Mesenteric fat pad (tissue), 1 donor: ENCODE measurements at regions not wholly inside any gene's neighbourhood (a gene's known extent, or its start where the extent isn't known, plus 50 kb on each side); places are given as distances from the start of the nearest gene placed in this dataset.
"Not testable (repeated sequence)": the region's sequence is repeated elsewhere in the genome, so short reads cannot be mapped to it uniquely, and the experiment has no call there.

Experiments used
- DNase-seq: peaks from one replicate; pipeline ENCODE4 v3.0.0-alpha.2; 2020; ENCODE audit warnings: low spot score
- donor health status: DM: yes; HTN: yes; CAD: no.

DNA sequence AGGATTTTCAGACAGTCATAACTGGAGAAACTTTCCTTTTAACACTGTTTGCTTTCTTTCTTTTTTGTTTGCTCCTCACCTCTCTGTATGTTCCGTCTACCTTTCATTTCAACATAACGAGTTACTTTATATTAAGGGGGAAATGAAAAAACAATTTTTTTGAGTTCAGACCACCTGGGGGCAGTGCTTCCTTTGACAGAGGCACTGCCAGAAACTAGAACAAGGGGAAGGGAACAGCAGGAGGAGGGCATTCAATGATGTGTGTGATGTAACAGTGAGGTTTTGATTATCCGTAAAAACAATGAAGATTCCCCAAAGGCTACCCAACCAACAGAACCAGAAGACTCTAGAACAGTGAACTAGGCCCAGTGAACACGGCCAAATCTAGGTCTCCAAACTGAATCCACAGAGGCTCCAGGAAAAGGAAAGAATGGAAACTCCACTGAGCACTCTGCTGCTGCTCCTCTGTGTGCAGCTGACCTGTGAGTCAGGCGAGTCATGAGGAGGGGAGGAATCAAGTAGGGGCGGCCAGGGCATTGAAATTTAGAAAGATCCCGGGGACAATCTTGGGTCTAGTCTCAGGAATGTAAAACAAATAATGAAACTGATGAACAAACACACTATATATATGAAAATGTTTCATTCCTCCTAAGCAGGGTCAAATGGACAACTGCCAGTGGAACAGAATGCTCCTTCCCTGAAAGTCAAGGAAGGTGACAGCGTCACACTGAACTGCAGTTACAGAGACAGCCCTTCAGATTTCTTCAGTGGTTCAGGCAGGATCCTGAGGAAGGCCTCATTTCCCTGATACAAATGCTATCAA is 323.5 kb downstream of the DAD1 start:
- DNase-seq: no peak

DNA sequence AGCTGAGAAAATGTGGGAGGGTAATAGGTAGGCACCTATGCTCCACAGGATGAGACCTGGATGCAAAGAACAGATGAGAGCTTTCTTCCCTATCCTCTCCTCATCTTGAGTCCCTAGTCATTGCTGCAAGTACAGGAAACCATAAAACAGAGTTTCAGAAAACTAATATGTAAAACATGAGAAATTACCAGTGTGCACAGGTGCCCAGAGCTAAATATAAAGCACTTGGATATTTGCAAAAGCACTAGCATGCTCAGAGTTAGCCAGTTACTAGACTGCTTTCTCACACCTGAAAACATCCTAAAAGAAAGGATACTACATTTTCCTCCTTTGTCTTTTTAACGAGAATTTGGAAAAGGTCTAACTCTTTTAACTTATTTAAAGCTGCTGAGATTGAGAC is 324.3 kb downstream of the DAD1 start:
- DNase-seq: no peak

DNA sequence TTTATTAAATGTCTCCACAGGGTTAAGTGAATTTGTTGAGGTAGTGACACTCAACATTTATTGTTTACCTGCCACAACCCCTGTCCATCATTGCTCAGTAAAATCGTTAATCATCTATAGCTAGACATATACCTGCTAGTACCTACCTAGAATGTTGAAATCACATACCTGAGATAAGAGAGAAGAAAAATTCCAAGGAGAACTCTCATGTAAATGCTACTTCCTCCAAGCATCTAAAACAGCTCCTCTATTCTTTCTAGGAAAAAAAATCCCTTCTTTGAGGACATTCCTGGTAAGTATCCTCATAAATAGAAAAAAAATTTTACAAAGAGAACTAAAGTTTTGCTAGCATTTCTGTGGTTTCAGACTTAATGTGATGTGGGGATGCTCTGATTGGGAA is 325.1 kb downstream of the DAD1 start:
- DNase-seq: no peak

DNA sequence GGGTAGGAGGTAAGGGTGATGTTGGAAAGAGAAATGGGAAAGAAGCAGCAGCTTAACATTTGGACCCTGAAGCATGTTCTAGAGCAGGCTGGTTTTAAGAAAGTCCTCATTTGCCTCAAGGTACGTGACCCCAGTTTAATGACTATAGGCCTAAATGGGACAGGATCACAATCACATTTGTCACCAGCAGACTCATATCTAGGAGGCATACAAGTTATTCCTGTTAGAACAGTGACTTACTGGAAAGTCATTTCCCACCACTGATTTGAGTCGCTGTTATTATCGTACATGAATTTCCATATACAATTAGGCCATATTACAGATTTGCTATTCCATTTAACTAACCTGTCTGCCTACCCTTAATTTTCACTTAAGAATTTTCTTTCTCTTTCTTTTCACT is 326.1 kb downstream of the DAD1 start:
- no peak for DNase-seq

DNA sequence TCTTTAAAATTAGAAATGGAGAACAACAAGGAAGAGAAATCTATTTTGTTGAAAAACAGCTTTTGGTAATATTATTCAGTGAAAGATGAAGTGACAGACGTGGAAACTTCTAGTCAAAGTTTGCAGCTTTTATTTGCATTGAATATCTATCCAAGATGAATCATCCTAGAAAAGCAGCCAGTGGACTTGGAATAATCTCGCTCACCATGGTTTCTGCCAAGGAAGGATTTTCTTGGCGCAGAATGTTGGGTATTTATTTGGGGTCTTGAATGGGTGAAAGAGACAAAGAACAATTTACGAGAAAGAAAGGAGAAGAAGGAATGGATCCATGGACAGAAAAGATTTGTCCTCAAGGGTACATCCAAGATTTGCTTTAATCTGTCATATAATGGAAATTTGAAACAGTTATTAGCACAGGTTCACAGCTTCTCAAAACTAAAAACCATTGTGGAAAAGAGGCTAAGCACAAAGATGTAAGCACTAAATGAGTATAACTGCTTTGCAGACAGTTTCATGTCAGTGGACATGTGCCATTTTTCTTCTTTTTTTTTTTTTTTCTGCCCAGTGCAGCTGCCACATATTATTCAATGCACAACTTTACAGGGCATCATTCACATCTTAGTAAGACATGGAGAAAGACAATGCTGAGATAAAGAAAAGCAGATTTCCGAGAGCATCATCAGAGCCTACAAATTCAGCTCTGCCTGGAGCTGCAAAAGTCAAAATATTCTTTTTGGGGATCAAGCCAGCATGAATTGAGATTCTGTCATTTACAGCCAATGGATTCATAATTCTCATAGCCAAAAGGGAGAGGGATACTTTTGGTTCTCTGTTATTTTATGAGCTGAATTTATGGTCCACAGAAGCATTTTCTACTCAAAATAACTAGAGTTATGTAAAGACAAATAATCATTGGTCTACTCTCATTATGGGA is 333.7 kb downstream of the DAD1 start:
- no peak for DNase-seq

DNA sequence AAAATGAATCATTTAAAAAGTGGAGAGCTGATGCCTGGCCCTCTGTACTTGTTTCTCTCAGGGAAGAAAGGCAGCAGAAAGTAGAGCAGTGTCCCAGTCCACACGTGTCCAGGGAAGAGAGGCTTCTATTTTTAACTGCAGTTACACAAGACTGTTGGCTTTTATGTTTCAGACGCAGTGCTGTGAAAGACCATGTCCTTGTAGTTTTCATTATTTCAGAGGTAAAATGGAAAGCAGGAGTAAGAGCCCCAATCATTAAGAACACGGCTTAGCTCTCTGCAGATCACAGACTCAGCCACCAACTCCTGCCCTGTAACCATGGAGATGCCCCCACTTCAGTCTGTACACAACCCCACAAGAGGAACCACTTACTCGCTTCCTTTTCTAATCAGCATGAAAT is 336.3 kb downstream of the DAD1 start:
- no peak for DNase-seq

DNA sequence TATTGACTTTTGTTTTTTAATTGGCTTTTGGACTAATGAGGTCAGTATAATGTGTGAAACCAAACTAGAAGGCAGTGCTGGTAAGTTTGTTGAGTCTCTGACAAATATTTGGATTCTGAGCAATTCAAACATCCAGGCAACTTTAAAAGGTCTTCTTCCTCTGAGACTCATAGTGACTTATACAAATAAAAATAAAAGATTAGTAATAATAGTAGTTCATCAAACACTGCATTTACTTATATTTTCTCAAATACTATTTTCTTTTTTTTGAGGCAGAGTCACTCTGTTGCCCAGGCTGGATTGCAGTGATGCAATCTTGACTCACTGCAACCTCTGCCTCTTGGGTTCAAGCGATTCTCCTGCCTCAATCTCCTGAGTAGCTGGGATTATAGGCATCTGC is 337.9 kb downstream of the DAD1 start:
- no peak for DNase-seq

DNA sequence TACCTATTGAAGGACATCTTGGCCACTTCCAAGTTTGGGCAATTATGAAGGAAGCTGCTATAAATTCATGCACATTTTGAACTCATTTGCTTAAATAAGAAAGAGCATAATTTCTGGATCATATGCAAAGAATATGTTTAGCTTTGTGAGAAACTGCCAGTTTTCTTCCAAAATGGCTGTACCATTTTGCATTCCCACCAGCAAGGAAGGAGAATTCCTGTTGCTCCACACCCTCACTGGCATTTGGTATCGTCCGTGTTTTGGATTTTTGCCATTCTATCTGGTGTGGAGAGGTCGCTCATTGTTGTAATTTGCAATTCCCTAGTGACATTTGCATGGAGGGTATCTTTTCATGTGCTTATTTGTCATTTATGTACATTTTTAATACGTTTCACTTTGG is 339.3 kb downstream of the DAD1 start:
- no peak for DNase-seq

DNA sequence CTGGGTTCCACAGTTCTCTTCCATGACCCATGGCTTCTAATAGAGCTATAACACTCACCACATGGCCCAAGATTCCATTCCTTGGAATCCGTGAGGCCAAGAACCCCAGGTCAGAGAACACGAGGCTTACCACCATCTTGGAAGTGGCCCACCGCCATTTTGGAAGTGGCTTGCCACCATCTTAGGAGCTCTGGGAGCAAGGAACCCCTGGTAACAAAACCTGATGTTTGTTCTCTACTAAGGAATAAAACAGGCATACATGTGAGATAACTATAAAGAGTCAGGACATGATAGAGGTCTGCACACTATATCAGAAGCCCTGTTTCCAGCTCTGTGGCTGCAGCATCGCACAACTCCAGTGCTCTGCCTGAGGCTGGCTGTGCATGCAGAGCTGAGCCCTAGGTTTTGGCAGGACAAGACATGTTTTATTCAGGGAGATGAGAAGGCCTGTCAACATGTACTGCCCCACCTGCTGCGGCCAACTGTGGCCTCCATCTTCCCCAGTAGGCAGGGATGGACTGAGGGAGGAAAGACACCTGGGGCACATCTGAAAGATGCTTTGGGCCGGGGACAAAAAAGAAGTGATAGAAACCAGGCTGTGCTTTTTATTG is 344.9 kb downstream of the DAD1 start:
- no peak for DNase-seq

DNA sequence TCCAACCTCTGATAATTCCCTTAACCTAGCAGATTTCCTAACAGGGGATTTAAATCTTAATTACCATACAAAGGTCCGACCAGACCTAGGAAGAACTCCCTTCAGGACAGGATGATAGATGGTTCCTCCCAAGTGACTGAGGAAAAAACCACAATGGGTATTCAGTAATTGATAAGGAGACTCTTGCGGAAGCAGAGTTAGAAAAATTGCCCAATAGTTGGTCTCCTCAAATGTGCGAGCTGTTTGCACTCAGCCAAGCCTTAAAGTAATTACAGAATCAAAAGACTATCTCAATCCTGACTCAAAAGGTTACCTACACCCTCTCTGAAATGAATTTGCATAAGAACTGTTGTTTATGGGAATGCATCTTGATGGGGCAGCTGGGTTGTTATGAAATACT is 350.7 kb downstream of the DAD1 start:
- not testable (repeated sequence) for DNase-seq

DNA sequence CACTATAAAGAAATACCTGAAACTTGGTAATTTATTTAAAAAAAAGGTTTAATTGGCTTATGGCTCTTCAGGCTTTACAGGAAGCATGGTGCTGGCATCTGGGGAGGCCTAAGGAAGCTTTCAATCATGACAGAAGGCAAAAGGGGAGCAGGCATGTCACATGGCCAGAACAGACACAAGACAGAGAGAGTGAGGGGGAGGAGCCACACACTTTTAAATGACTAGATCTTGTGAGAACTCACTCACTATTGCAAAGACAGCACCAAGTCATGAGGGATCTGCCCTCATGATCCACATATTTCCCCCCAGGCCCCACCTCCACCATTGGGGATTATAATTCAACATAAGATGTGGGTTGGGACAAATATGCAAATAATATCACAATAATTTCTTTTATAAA is 355.6 kb downstream of the DAD1 start:
- DNase-seq: no peak

DNA sequence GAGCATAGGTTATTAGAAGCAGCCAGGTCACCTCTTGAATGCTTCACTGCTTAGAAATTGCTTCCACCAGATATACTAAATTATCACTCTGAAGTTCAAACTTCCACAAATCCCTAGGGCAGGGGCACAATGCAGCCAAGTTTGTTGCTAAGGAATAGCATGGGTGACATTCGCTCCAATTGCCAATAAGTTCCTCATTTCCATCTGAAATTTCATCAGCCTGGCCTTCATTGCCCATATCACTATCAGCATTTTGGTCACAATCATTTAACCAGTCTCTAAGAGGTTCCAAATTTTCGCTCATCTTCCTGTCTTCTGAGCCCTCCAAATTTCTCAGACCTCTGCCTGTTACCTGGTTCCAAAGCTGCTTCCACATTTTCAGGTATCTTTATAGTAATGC is 356.1 kb downstream of the DAD1 start:
- no peak for DNase-seq

DNA sequence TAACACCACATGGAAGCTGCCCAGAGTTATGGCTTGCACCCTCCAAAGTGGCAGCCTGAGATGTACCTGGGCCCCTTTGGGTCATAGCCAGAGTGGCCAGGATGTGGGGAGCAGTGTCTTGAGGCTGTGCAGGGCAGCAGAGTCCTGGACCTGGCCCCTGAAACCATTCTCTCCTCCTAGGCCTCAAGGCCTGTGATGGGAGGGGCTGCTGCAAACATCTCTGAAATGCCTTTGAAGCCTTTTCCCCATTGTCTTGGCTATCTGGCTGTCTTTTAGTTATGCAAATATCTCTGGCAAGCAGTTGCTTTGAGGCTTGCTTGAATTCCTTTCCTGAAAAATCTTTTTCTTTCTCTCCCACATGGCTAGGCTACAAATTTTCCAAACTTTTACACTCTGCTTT is 356.5 kb downstream of the DAD1 start:
- no peak for DNase-seq

DNA sequence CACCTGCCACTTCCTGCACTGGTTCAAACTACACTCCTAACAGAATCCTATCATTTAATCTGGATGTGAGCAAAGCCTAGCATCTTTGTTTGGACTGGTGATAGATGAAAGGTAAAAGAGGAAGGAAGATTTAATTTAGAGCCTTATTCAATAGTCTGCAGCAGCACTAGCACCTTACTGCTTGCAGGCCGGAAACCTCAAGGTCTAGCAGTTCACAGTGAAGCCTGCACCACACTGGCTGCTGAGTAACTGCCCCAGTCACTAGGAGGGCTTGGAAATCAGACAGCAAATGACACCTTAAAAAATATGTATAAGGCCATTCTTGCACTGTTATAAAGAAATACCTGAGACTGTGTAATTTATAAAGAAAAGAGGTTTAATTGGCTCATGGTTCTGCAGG is 358.0 kb downstream of the DAD1 start:
- no peak for DNase-seq

DNA sequence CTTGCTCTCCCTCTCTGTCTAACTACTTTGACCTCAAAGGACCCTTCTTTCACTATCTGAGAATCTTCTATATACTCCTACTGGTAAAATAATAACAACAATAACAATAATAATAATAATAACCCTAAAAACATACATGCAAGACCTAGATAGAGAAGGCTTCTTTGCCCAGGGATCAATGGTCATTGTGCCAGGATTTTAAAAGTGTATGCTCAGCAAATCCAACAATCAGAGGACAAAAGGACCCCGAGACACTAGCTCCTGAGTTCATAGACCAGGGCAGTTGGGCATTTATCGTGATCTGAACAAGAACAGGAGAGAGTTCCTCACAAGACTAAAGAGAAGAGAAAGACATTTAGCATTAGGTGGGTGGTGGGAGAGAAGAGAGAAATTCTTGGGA is 358.5 kb downstream of the DAD1 start:
- no peak for DNase-seq

DNA sequence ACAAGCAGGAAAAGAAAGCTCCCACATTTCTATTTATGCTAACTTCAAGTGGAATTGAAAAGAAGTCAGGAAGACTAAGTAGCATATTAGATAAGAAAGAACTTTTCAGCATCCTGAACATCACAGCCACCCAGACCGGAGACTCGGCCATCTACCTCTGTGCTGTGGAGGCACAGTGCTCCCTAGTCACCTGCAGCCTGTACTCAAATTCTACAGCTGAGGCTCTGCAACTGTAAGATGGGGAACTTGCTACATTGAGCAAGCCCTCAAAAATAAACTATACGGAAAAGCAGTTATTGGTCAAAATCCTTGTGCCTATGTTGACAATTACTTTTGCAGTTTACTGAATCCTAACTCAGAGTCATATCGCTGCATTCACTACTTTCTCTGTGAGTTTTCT is 361.9 kb downstream of the DAD1 start:
- no peak for DNase-seq

DNA sequence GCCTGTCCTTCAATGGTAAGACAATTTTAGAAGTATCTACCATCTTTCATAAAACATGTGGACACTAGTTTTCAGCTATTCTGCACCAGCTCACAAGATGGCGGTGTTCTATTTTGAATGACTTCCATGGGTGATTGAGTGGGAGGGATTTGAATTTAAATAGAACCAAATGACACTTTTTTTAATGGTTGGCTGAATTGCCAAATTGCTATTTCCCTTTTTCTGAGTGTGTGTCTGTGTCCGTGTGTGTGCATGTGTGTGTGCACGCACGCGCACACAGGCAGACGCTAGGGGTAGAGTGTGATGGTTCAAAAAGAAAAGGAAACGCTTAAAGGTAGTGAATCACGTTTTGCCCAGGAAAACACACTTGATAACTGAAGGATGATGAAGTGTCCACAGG is 362.6 kb downstream of the DAD1 start:
- DNase-seq: no peak

DNA sequence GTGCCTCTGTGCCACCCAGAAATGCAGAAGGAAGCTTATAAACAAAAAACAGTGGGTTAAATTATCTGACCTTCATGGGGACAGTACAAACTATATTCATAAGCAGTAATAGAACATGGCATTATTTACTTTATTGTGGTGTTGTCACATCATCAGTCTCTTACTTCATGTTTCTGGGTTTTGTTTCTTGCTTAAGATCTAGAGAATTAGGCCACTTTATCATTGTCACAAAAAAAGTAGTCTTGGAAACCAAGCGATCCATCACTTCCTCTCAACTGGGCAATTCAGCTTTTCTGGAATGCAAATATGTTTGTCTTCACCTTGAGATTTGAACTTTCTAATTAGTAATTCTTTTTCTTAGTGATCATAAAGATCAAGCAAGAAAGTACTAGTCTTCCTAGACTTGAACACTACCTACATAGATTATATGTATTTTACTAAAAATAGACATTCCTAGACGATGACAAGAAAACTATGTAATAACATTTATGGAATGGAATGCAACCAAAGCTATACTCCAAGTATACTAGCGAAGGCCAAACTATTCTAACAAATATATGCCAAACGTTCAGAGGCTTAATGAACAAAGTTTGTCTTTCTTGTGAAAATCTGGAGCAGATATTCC is 363.4 kb downstream of the DAD1 start:
- DNase-seq: no peak

DNA sequence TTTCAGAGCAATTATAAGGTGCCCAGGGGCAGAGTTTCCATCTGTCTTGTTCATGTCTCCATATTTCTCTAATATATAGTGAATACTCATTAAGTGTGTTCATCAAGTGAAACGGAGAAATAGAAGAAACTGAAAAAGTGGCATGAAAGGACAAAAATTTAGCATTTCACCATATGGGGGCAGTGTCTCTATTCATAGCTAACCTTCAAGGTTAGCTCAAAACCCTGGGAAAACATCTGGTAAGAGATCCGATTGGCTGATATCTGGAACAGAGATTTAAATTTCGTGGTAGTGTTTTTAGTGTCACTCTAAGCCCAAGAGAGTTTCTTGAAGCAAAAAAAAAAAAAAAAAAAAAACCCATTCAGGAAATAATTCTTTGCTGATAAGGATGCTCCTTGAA is 367.5 kb downstream of the DAD1 start:
- no peak for DNase-seq

DNA sequence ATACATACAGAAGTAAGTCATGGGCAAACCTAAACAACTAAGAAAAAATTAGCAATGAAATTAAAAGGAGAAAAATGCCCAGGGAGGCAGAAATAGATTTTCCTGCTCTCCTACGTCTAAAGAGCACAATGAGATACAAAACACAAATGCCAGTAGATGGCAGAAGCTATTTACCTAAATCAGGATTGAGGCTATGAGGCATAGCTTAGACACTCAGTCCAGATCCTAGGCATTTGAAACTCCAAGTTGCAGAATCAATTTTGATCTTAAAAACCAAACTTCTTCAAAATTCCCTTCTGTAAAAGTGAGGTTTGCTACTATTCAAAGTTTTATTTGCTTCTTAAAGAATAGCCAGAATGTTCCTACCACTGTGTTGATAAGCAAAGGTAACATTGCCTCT is 368.6 kb downstream of the DAD1 start:
- DNase-seq: no peak

DNA sequence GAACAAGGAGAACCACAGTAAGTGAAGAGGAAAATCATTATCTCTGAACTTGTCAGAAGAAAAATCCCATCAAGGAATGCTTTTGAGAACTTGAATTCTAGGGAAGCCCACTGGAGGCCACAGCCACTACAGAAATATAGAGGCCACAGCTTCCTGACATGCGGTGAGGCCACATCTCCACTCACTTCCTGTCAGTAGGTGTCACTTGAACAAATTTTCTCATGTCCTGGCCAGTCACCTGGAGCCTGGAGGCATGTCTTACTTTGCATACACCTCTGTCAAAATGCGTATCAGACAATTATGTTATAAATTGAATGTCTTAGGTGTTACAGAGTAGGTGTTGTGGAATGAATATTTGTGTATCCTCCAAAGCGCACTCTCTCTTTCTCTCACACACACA is 370.3 kb downstream of the DAD1 start:
- DNase-seq: no peak

DNA sequence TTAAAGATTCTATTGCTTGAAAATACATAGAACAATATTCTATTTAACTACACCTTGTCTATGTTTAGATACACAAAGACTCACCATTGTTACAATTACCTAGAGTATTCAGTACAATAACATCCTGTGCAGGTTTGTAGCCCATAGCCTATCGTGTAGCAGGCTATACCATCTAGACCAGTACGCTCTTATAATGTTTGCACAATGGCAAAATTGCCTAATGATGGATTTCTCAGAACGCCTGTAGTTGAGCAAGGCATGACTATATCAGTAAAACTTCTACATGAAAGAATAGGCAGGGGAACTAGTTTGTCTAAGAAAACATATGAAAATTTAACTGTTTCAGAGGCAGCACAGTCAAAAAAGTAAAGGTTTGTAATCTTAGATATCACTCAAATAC is 375.9 kb downstream of the DAD1 start:
- DNase-seq: no peak
